ENCODE measurements at regions not wholly inside any gene's neighbourhood (a gene's known extent, or its start where the extent isn't known, plus 50 kb on each side); places are given as distances from the start of the nearest gene placed in this dataset.

DNA sequence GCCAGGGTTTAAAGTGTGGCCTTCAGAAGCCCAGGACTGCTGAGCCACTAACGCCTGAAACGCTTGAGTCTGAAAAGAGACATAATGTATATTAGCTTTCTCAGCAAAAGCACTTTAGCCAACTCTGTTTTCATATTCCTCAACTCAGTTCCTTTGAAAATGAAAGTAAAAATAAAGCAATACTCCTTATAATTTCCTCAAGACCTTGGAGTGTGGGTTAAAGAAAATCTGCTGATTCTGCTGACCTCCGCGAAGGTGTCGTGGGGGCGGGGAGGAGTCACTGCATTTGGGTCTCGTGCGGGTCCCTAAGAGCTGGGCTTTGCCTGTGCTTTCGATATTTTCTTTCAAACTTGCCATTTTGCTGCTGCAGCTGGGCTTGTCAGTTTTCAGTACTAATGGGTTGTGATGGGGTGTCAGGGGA, 142.2 kb upstream of the ARID1B start:
- Mint-ChIP-seq H3K27ac (no peak overlapping the region), H3K36me3 (ENCODE audit: low read depth) (no peaks in the 10 kb centered on the region), H3K4me1 (ENCODE audit: low read depth) (peaks cover 18% of the 10 kb centered on the region; the same call in 1 of the 2 replicates), H3K4me3 (peak overlapping the region; percentile 60; the same call in 1 of the 2 replicates), H3K27me3 (ENCODE audit: insufficient read depth) (no peaks in the 10 kb centered on the region; the same call in 1 of the 2 replicates), H3K9me3 (no peaks in the 10 kb centered on the region; the same call in 1 of the 2 replicates)
- TF ChIP-seq, protein P1, sequence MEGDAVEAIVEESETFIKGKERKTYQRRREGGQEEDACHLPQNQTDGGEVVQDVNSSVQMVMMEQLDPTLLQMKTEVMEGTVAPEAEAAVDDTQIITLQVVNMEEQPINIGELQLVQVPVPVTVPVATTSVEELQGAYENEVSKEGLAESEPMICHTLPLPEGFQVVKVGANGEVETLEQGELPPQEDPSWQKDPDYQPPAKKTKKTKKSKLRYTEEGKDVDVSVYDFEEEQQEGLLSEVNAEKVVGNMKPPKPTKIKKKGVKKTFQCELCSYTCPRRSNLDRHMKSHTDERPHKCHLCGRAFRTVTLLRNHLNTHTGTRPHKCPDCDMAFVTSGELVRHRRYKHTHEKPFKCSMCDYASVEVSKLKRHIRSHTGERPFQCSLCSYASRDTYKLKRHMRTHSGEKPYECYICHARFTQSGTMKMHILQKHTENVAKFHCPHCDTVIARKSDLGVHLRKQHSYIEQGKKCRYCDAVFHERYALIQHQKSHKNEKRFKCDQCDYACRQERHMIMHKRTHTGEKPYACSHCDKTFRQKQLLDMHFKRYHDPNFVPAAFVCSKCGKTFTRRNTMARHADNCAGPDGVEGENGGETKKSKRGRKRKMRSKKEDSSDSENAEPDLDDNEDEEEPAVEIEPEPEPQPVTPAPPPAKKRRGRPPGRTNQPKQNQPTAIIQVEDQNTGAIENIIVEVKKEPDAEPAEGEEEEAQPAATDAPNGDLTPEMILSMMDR (IDR thresholded peaks at IDR 0.05): no peak
- no peak for DNase-seq

DNA sequence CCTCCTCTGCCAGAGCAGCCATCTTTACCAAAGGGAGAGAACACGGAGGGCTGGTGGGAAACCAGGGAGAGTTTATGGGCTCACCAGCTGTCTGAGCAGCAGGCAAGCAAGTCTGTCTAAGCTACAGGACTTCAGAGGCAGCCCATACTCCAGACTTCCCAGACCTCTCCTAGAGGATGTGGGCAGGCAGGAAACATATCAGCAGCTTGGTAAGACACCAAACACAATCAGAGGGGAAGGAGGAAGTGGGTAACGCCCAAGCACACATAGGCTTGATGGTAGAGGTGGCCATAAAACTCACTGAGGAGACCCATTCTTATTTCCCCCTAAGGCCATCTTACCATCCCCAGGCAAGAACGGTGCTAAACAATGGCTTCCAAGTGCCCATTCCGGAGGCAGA, 143.1 kb upstream of the ARID1B start:
- Mint-ChIP-seq H3K9me3 (no peaks in the 10 kb centered on the region; the same call in 1 of the 2 replicates), H3K4me3 (no peak overlapping the region; the same call in 1 of the 2 replicates), H3K36me3 (ENCODE audit: low read depth) (no peaks in the 10 kb centered on the region), H3K4me1 (ENCODE audit: low read depth) (peaks cover 15% of the 10 kb centered on the region; the same call in 1 of the 2 replicates), H3K27ac (no peak overlapping the region), H3K27me3 (ENCODE audit: insufficient read depth) (no peaks in the 10 kb centered on the region; the same call in 1 of the 2 replicates)
- DNase-seq: no peak
- TF ChIP-seq, protein P1 (IDR thresholded peaks at IDR 0.05): no peak

DNA sequence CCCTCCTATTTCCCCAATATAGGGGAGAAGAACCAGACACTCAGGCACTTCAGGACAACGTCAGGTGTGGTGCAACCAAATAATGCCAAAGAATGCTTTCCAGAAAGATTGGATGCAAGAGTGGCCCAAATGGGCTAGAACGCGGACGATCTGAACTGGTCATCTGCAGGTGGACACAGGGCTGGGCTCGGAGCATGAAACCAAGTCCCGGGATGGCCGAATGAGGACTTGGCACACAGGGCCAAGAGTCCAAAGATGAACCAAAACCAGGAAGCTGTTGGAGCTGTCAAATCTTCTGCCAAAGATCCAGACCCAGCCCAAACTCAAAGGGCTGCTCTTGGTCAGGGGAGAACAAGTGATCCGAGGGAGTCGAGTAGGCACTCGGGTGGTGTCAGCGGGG, 143.9 kb upstream of the ARID1B start:
- TF ChIP-seq, protein P1 (IDR thresholded peaks at IDR 0.05): no peak
- no peaks in the 10 kb centered on the region; the same call in 1 of the 2 replicates for H3K9me3 Mint-ChIP-seq
- peaks cover 12% of the 10 kb centered on the region; the same call in 1 of the 2 replicates for H3K4me1 Mint-ChIP-seq (ENCODE audit: low read depth)
- H3K27me3 Mint-ChIP-seq (ENCODE audit: insufficient read depth): no peaks in the 10 kb centered on the region; the same call in 1 of the 2 replicates
- H3K36me3 Mint-ChIP-seq (ENCODE audit: low read depth): no peaks in the 10 kb centered on the region
- DNase-seq: no peak
- no peak overlapping the region for H3K4me3 Mint-ChIP-seq
- no peak overlapping the region for H3K27ac Mint-ChIP-seq

DNA sequence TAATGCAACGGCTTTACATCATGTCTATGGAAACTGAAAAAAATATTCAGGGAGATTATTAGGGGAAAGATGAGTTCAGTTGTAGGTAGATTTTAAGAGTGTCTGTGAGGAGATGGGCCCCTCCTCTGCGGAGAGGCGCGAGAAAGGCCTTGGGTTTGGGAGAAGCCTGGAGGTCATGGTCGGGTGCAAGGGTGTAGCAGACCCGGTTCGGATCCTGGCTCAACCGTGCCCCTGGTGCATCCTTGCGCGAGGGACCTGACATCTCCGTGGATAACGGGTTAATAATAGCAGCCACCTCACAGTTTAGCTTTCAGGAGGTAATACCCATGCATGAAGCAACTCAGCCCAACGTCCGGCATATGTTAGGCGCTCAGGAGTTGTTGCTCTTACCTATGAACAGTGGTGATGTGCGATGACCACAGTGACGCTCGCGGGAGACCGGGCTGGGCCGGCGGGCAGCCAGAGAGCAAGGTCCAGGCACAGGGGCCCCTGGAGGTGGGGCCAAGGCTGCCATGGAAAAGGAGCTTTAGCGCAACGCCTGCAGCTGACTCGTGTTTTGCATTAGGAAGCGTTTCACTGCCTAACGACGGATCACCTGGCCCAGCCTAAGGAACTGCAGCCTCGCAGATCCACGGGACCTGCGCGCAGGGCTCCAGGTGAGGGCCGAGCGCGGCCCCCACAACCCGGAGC, 146.4 kb upstream of the ARID1B start:
- TF ChIP-seq, protein P1 (IDR thresholded peaks at IDR 0.05): no peak
- Mint-ChIP-seq H3K4me3 (no peak overlapping the region), H3K36me3 (ENCODE audit: low read depth) (no peaks in the 10 kb centered on the region), H3K27me3 (ENCODE audit: insufficient read depth) (peaks cover 3% of the 10 kb centered on the region), H3K4me1 (ENCODE audit: low read depth) (peaks cover 7% of the 10 kb centered on the region; the same call in 1 of the 2 replicates), H3K27ac (no peak overlapping the region), H3K9me3 (no peaks in the 10 kb centered on the region; the same call in 1 of the 2 replicates)
- no peak for DNase-seq

DNA sequence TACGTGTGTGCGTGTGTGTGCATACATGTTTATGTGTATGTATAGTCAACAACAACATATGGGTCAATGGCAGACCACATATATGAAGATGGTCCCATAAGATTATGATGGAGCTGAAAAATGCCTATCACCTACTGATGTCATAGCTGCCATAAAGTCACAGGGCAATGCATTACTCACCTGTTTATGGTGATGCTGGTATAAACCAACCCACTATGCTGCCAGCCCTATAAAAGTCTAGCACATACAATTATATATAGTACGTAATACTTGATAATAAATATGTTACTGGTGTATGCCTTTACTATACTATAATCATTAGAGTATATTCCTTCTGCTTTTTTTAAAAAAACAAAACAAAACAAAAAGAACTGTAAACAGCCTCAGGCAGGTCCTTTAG, 148.4 kb upstream of the ARID1B start:
- H3K36me3 Mint-ChIP-seq (ENCODE audit: low read depth): no peaks in the 10 kb centered on the region
- no peaks in the 10 kb centered on the region; the same call in 1 of the 2 replicates for H3K9me3 Mint-ChIP-seq
- TF ChIP-seq, protein P1 (IDR thresholded peaks at IDR 0.05): no peak
- no peak overlapping the region for H3K4me3 Mint-ChIP-seq
- H3K4me1 Mint-ChIP-seq (ENCODE audit: low read depth): no peaks in the 10 kb centered on the region
- DNase-seq: no peak
- H3K27ac Mint-ChIP-seq: no peak overlapping the region
- peaks cover 5% of the 10 kb centered on the region for H3K27me3 Mint-ChIP-seq (ENCODE audit: insufficient read depth)

Data from HFFc6 (cell line).